IMR-90 (cell line): ENCODE measurements at regions not wholly inside any gene's neighbourhood (a gene's known extent, or its start where the extent isn't known, plus 50 kb on each side); places are given as distances from the start of the nearest gene placed in this dataset.

Experiments used
- ATAC-seq: fragments of 200-7000 bp; cut with Tn5 transposase; 2 replicates; pipeline ENCODE4 v1.9.1; 2020; ENCODE audit warnings: low read depth, mild to moderate bottlenecking, moderate library complexity
- BruUV-seq: library from RNA; stranded (reverse); fragments of 400-500 nt; replicated peaks from 2 replicates; lab custom pipeline; 2021; lab: Mats Ljungman, UMichigan
- CTCF ChIA-PET: fragments of 300-600 bp; formaldehyde crosslinking; extraction: SDS; loops from one replicate; lab custom pipeline; 2021; ENCODE audit warnings: antibody characterized with exemption; lab: Yijun Ruan, JAX
- POLR2A ChIA-PET: fragments of 300-600 bp; sonication (Branson Sonifier 250); formaldehyde crosslinking; loops from one replicate; lab custom pipeline; 2022; ENCODE audit warnings: antibody characterized with exemption; ENCODE audit not compliant: unreplicated experiment; lab: Charles Lee
- DNase-seq: peaks from one replicate; pipeline ENCODE4 v3.0.0; 2013
- H2AFZ ChIP-seq: replicated peaks from 2 replicates; pipeline ENCODE3; 2013; ENCODE audit warnings: low read length, mild to moderate bottlenecking; ENCODE audit not compliant: poor library complexity
- H2AK5ac ChIP-seq: 2 replicates; pipeline ENCODE4 v1.6.1; 2013; ENCODE audit warnings: low read depth, low read length, inconsistent platforms
- H2AK9ac ChIP-seq: replicated peaks from 2 replicates; pipeline ENCODE3; 2013; ENCODE audit warnings: mild to moderate bottlenecking, low read depth, low read length, moderate library complexity; ENCODE audit not compliant: poor library complexity
- H2BK120ac ChIP-seq: 2 replicates; pipeline ENCODE4 v1.6.1; 2013; ENCODE audit warnings: low read depth, low read length, inconsistent platforms
- H2BK15ac ChIP-seq: 3 replicates; pipeline ENCODE4 v1.6.1; 2013; ENCODE audit warnings: low read depth, low read length, inconsistent platforms
- H2BK20ac ChIP-seq: 2 replicates; pipeline ENCODE4 v1.6.1; 2013; ENCODE audit warnings: low read depth, mild to moderate bottlenecking, inconsistent platforms, low read length, moderate library complexity
- H2BK5ac ChIP-seq: 2 replicates; pipeline ENCODE4 v1.6.1; 2013; ENCODE audit warnings: mild to moderate bottlenecking, low read depth, low read length, inconsistent platforms; ENCODE audit not compliant: poor library complexity, severe bottlenecking
- H3K14ac ChIP-seq: replicated peaks from 2 replicates; pipeline ENCODE4 v1.6.1; 2013; ENCODE audit warnings: low read depth, low read length, inconsistent platforms
- H3K18ac ChIP-seq: 2 replicates; pipeline ENCODE4 v1.6.1; 2013; ENCODE audit warnings: low read depth, low read length, control low read depth
- H3K23ac ChIP-seq: 2 replicates; pipeline ENCODE4 v1.6.1; 2013; ENCODE audit warnings: low read depth, low read length, inconsistent platforms
- H3K27ac ChIP-seq: 2 replicates; pipeline ENCODE4 v1.5.1; 2013; ENCODE audit warnings: mild to moderate bottlenecking, control low read depth, low read length; ENCODE audit not compliant: insufficient read depth
- H3K27me3 ChIP-seq: 2 replicates; pipeline ENCODE4 v1.6.1; 2013; ENCODE audit warnings: low read length; ENCODE audit not compliant: control insufficient read depth, insufficient read depth
- H3K36me3 ChIP-seq: 2 replicates; pipeline ENCODE4 v1.6.1; 2013; ENCODE audit warnings: low read length, mixed read lengths; ENCODE audit not compliant: control insufficient read depth, insufficient read depth
- H3K4ac ChIP-seq: 2 replicates; pipeline ENCODE4 v1.6.1; 2013; ENCODE audit warnings: low read depth, low read length, inconsistent platforms
- H3K4me1 ChIP-seq: 2 replicates; pipeline ENCODE4 v1.6.1; 2013; ENCODE audit warnings: low read length, mixed read lengths; ENCODE audit not compliant: control insufficient read depth, insufficient read depth
- H3K4me2 ChIP-seq: 2 replicates; pipeline ENCODE4 v1.6.1; 2013; ENCODE audit warnings: low read depth, mild to moderate bottlenecking, control low read depth, low read length, moderate library complexity
- H3K4me3 ChIP-seq: 2 replicates; pipeline ENCODE4 v1.5.1; 2013; ENCODE audit warnings: low read depth, mild to moderate bottlenecking, control low read depth, low read length, moderate library complexity; ENCODE audit not compliant: insufficient read depth
- H3K56ac ChIP-seq: 2 replicates; pipeline ENCODE4 v1.6.1; 2013; ENCODE audit warnings: low read length, inconsistent platforms; ENCODE audit not compliant: insufficient read depth; ENCODE audit errors: extremely low read depth
- H3K79me1 ChIP-seq, 2 experiments: 2 replicates each; pipeline ENCODE4 v1.6.1; 2013; ENCODE audit warnings: low read length in 2 of 2, inconsistent platforms in 1 of 2, low read depth in 1 of 2
- H3K9ac ChIP-seq: 2 replicates; pipeline ENCODE4 v1.6.1; 2013; ENCODE audit warnings: low read depth, low read length, control low read depth
- H3K9me1 ChIP-seq: 2 replicates; pipeline ENCODE4 v1.6.1; 2013; ENCODE audit warnings: low read length, inconsistent platforms; ENCODE audit not compliant: insufficient read depth
- H3K9me3 ChIP-seq: 2 replicates; pipeline ENCODE4 v1.6.1; 2013; ENCODE audit warnings: low read length; ENCODE audit not compliant: control insufficient read depth, insufficient read depth
- H4K20me1 ChIP-seq: 2 replicates; pipeline ENCODE4 v1.6.1; 2013; ENCODE audit warnings: low read length, inconsistent platforms; ENCODE audit not compliant: insufficient read depth
- H4K5ac ChIP-seq: 2 replicates; pipeline ENCODE4 v1.6.1; 2013; ENCODE audit warnings: mild to moderate bottlenecking, low read depth, low read length, control low read depth
- H4K8ac ChIP-seq, 2 experiments: 2 replicates each; pipeline ENCODE4 v1.6.1; 2013; ENCODE audit warnings: low read depth in 2 of 2, low read length in 2 of 2, control low read depth in 1 of 2, inconsistent platforms in 1 of 2
- H4K91ac ChIP-seq: 2 replicates; pipeline ENCODE4 v1.6.1; 2013; ENCODE audit warnings: low read depth, low read length, inconsistent platforms; ENCODE audit not compliant: insufficient read depth
- BHLHE40 ChIP-seq: fragments of 150-350 bp; IDR thresholded peaks from 2 replicates; pipeline ENCODE4 v1.6.1; 2016; ENCODE audit warnings: mild to moderate bottlenecking, low read depth, low read length
- CHD1 ChIP-seq: IDR thresholded peaks from 2 replicates; pipeline ENCODE4 v1.6.1; 2012; ENCODE audit warnings: low read depth, low read length, improper control_type of control experiment
- ELK1 ChIP-seq: fragments of 150-350 bp; IDR thresholded peaks from 2 replicates; pipeline ENCODE4 v1.6.1; 2016; ENCODE audit warnings: low read depth, mild to moderate bottlenecking, low read length, moderate library complexity, borderline replicate concordance
- MAFK ChIP-seq: IDR thresholded peaks from 2 replicates; pipeline ENCODE4 v1.6.1; 2012; ENCODE audit warnings: low read depth, low read length, improper control_type of control experiment
- RCOR1 ChIP-seq: IDR thresholded peaks from 2 replicates; pipeline ENCODE4 v1.6.1; 2012; ENCODE audit warnings: mild to moderate bottlenecking, low read length, improper control_type of control experiment; ENCODE audit not compliant: insufficient replicate concordance
- WGBS, 2 experiments: methylation state at CpG; one replicate each; pipeline versions ENCODE4 v1.1.5 to v1.1.7; 2013; ENCODE audit warnings: missing lambda C conversion rate in 2 of 2; ENCODE audit not compliant: insufficient read length in 1 of 2; ENCODE audit errors: extremely low coverage in 2 of 2; 5-methylcytosine and 5-hydroxymethylcytosine counted together
- dilution Hi-C: fragments of 300-500 bp; cut with HindIII; formaldehyde crosslinking; loops from one replicate; pipeline ENCODE4 v1.14.3; 2018; ENCODE audit warnings: low sequenced_read_pairs; ENCODE audit not compliant: unreplicated experiment
- in situ Hi-C: fragments of 300-500 bp; cut with MboI; formaldehyde crosslinking; loops from 3 replicates; pipeline ENCODE4 v1.14.3; 2019; ENCODE audit warnings: low sequenced_read_pairs, inconsistent platforms, mixed read lengths
- intact Hi-C: fragments of 100-400 bp; cut with micrococcal nuclease; formaldehyde crosslinking; loops from 2 replicates; pipeline ENCODE4 v1.10.0; 2022

- Histone ChIP-seq H3K9me3 (no peaks in the 10 kb centered on the region), H3K23ac (no peak overlapping the region), H3K9ac (no peak overlapping the region), H3K27ac (no peak overlapping the region), H4K5ac (no peak overlapping the region), H3K9me1 (no peaks in the 10 kb centered on the region), H2BK120ac (no peak overlapping the region), H3K79me1 (no peaks in the 10 kb centered on the region), H2AFZ (no peak overlapping the region), H3K4me2 (no peak overlapping the region), H3K4me1 (no peaks in the 10 kb centered on the region), H3K27me3 (no peaks in the 10 kb centered on the region), H4K91ac (no peak overlapping the region), H2BK5ac (no peak overlapping the region), H2BK15ac (no peak overlapping the region), H4K8ac (no peak overlapping the region), H2BK20ac (no peak overlapping the region), H3K56ac (no peak overlapping the region), H3K14ac (no peak overlapping the region), H2AK5ac (no peak overlapping the region), H3K4ac (no peak overlapping the region), H4K20me1 (no peaks in the 10 kb centered on the region), H3K4me3 (no peak overlapping the region), H3K18ac (no peak overlapping the region), H2AK9ac (no peak overlapping the region), H3K36me3 (no peaks in the 10 kb centered on the region)
- in situ Hi-C loops (no loop called here), intact Hi-C loops (no loop called here), dilution Hi-C loops (no loop called here)
- TF ChIP-seq BHLHE40 (no peak), MAFK (no peak), CHD1 (no peak), ELK1 (no peak), RCOR1 (no peak)
- CTCF ChIA-PET = no interaction called here
- POLR2A ChIA-PET = no interaction called here
- WGBS, 2 experiments = no CpG with 5 or more reads among the region's 18 CpGs
- ATAC-seq (no peak), DNase-seq (no peak)
- BruUV-seq = no TSS peak
Measured at GRCh38 chrY:12421788-12422124, 279.3 kb upstream of the USP9Y start.
